Muscle layer of duodenum (tissue), 2 donors: ENCODE measurements at regions not wholly inside any gene's neighbourhood (a gene's known extent, or its start where the extent isn't known, plus 50 kb on each side); places are given as distances from the start of the nearest gene placed in this dataset.

Source experiments
- H3K27ac ChIP-seq: one replicate; pipeline ENCODE4 v1.7.0; 2013; ENCODE audit warnings: mild to moderate bottlenecking, low read length
- H3K27me3 ChIP-seq: one replicate; pipeline ENCODE4 v1.7.0; 2013; ENCODE audit warnings: low read depth, mild to moderate bottlenecking, control low read depth, low read length
- H3K36me3 ChIP-seq, 2 donors: one replicate each; pipeline ENCODE4 v1.7.0; 2013; ENCODE audit warnings: low read length in 2 of 2, control low read depth in 1 of 2, mild to moderate bottlenecking in 1 of 2; ENCODE audit not compliant: insufficient read depth in 2 of 2, control insufficient read depth in 1 of 2
- H3K4me1 ChIP-seq, 2 donors: one replicate each; pipeline ENCODE4 v1.7.0; 2013; ENCODE audit warnings: low read length in 2 of 2, mild to moderate bottlenecking in 2 of 2, control low read depth in 1 of 2, moderate library complexity in 1 of 2; ENCODE audit not compliant: insufficient read depth in 2 of 2, control insufficient read depth in 1 of 2
- H3K4me3 ChIP-seq, 2 donors: one replicate each; pipeline ENCODE4 v1.7.0; 2013; ENCODE audit warnings: low read length in 2 of 2, low read depth in 1 of 2, mild to moderate bottlenecking in 1 of 2
- H3K9me3 ChIP-seq, 2 donors: one replicate each; pipeline ENCODE4 v1.7.0; 2013; ENCODE audit warnings: low read length in 2 of 2, control low read depth in 1 of 2, mild to moderate bottlenecking in 1 of 2; ENCODE audit not compliant: control insufficient read depth in 1 of 2
- donor health status: healthy.

DNA sequence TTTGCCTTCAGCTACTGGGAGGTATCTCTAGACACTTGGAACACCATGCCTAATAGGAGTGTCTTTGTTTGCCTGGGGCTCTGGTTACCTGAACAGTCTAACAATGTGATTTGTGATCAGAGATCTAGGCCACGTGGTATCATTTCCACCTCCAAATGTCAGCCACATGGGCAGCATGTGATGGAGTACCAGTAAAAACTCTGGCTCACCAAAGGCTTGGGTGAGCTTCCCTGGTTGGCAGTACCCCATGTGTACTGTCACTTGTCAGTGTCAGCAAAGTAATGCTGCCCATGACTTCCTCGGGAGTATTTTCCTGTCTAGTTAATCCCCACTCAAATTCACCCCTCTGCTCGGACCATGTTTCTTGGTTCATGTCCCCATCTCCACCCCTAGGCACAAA lies 195.2 kb upstream of the LRFN2 start:
- no peak overlapping the region for H3K4me3 ChIP-seq
- H3K36me3 ChIP-seq, result no peaks in the 10 kb centered on the region
- no peaks in the 10 kb centered on the region for H3K4me1 ChIP-seq
- H3K27me3 ChIP-seq, result no peaks in the 10 kb centered on the region
- no peaks in the 10 kb centered on the region for H3K9me3 ChIP-seq
- H3K27ac ChIP-seq, result no peak overlapping the region

DNA sequence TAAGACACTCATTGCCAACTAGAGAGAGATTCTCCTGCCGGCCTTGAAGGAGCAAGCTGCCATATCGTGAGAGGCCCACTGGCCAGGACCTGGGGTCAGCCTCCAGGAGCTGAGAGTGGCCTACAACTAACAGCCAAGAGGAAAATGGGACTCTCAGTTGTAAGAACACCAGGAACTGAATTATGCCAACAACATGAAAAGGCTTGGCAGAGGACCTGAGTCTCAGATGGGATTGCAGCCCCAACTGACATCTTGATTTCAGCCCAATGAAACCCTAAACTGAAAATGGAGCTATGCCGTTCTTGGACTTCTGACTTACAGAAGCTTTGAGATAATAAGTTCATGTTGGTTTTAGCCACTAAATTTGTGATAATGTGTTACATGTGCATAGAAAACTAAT lies 193.5 kb upstream of the LRFN2 start:
- no peaks in the 10 kb centered on the region for H3K9me3 ChIP-seq
- H3K4me1 ChIP-seq, result no peaks in the 10 kb centered on the region
- no peak overlapping the region for H3K27ac ChIP-seq
- H3K36me3 ChIP-seq, result no peaks in the 10 kb centered on the region
- H3K4me3 ChIP-seq, result no peak overlapping the region
- no peaks in the 10 kb centered on the region for H3K27me3 ChIP-seq

DNA sequence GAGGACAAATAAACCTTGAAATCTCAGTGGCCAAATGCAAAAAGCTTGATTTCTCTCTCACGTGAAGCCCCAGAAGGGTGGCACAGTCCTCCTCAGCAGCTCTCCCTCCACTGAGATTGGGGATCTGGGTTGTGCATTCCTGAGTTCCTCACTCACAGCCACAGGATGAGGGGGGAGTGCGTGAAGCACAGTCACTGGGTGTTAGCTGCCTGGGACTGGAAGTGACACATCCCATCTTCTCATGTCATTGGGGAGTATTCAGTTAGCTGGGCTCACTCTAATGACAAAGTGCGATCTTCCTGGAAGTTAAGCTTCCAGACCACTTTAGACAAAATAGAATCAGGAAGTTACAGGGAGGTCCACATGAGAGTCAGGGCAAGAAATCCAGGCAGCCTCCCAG lies 192.2 kb upstream of the LRFN2 start:
- H3K36me3 ChIP-seq, result no peaks in the 10 kb centered on the region
- no peaks in the 10 kb centered on the region for H3K27me3 ChIP-seq
- no peak overlapping the region for H3K4me3 ChIP-seq
- H3K9me3 ChIP-seq, result no peaks in the 10 kb centered on the region
- no peaks in the 10 kb centered on the region for H3K4me1 ChIP-seq
- no peak overlapping the region for H3K27ac ChIP-seq

DNA sequence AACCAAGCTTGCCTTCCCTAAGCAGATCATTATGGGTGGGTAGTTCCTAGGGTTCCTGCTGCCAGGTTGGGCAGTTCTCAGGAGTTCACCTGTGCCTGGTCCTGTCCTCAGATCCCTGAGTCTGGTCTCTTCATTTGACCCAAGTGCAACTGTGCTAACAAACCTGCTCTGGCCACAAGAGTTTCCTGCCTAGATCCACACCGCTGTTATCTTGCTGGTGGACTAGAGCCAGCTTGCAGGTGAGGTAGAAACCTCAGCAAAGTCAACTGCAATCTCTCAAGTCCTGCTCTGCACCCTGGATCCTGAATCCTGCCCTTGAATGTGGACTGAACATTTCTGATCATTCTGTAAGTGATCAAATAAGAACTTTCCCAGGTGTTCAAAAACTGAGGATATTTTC lies 191.8 kb upstream of the LRFN2 start:
- Histone ChIP-seq H3K27ac (no peak overlapping the region), H3K27me3 (no peaks in the 10 kb centered on the region)

DNA sequence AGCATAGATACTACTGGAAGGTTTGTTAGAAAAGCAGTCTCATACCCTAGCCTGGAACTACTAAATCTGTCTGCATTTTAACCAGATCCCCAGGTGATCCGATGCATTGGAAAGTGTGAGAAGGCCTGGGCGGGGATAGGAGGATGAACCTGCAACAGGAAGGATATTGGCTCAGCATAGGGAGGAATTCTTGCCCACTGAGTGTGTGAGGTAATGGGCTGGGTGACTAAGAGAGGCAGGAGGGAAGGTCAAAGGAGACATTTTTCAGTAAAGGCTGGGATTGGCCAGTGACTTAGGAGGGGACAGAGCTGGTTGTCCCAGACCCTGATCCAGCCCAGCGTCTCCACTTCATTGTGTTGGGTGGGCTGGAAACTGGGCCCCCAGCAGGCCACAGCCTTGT lies 191.0 kb upstream of the LRFN2 start:
- Histone ChIP-seq H3K4me1 (no peaks in the 10 kb centered on the region), H3K4me3 (no peak overlapping the region), H3K27me3 (no peaks in the 10 kb centered on the region), H3K36me3 (no peaks in the 10 kb centered on the region), H3K27ac (no peak overlapping the region), H3K9me3 (no peaks in the 10 kb centered on the region)

More for the DNA sequence above, 191.8 kb upstream of the LRFN2 start:
- H3K36me3 ChIP-seq, result no peaks in the 10 kb centered on the region
- no peak overlapping the region for H3K4me3 ChIP-seq
- H3K9me3 ChIP-seq, result no peaks in the 10 kb centered on the region
- H3K4me1 ChIP-seq, result no peaks in the 10 kb centered on the region

GRCh38 chr6:40774932-40775331 lies 187.8 kb upstream of the LRFN2 start:
- no peak overlapping the region for H3K4me3 ChIP-seq
- H3K27me3 ChIP-seq, result no peaks in the 10 kb centered on the region
- no peaks in the 10 kb centered on the region for H3K36me3 ChIP-seq
- H3K4me1 ChIP-seq, result no peaks in the 10 kb centered on the region
- no peak overlapping the region for H3K27ac ChIP-seq
- H3K9me3 ChIP-seq, result no peaks in the 10 kb centered on the region

DNA sequence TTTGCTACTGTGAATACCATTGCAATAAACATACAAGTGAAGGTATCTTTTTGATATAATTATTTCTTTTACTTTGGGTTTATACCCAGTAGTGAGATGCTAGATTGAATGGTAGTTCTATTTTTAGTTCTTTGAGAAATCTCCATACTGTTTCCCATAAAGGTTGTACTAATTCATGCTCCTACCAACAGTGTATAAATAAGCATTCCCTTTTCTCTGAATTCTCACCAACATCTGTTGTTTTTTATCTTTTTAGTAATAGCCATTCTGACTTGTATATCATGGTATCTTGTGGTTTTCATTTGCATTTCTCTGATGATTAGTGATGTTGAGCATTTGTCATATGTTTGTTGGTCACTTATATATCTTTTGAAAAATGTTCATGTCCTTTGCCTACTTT lies 183.6 kb upstream of the LRFN2 start:
- Histone ChIP-seq H3K36me3 (no peaks in the 10 kb centered on the region), H3K4me3 (no peak overlapping the region), H3K27ac (no peak overlapping the region), H3K4me1 (no peaks in the 10 kb centered on the region), H3K9me3 (no peaks in the 10 kb centered on the region), H3K27me3 (no peaks in the 10 kb centered on the region)

DNA sequence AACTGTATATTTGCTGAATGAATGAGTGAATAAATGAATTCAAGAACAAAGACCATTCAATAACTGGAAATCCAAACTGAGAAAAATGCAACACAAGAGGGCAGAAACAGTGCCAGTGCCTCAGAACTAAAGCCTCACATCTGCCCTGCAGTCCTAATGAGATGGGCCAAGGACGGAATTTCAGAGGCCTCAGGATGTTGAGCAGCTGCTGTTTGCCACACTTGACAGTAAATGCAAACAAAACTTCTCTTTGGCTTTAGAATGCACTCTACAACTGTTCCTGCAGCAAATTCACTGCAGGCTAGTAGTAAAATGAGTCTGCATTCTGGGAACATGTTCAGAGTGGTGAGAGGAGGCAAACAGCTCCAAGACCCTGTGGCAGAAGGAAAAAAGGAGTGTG lies 177.6 kb upstream of the LRFN2 start:
- peaks cover 0 to 12% of the 10 kb centered on the region in 2 donors for H3K4me1 ChIP-seq
- no peak overlapping the region for H3K4me3 ChIP-seq
- no peaks in the 10 kb centered on the region for H3K9me3 ChIP-seq
- no peak overlapping the region for H3K27ac ChIP-seq
- no peaks in the 10 kb centered on the region for H3K36me3 ChIP-seq
- H3K27me3 ChIP-seq, result no peaks in the 10 kb centered on the region

GRCh38 chr6:40762981-40763380 lies 175.8 kb upstream of the LRFN2 start:
- Histone ChIP-seq H3K9me3 (no peaks in the 10 kb centered on the region), H3K4me1 (peaks cover 0 to 19% of the 10 kb centered on the region in 2 donors), H3K27me3 (no peaks in the 10 kb centered on the region), H3K27ac (no peak overlapping the region), H3K36me3 (no peaks in the 10 kb centered on the region), H3K4me3 (no peak overlapping the region)

DNA sequence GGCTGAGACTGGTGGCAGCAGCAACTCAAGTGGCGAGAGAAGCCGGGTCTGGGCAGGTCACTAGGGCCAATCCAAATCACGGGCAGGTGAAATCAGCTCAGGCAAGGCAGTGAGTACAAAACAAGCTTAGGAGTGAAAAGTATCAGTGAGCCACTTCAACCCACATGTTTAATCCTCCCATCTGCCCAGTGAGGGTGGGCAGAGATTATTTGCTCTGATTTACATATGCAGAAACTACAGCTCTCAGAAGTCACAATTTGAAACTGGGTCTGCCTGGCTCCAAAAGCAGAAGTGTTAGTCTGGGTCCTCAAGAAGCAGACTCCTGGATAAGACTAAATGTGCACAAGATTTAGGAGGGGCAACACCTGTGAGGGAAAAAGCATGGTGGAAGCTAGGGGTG lies 173.7 kb upstream of the LRFN2 start:
- H3K36me3 ChIP-seq, result no peaks in the 10 kb centered on the region
- H3K27ac ChIP-seq, result no peak overlapping the region
- H3K4me1 ChIP-seq, result peaks cover 0 to 19% of the 10 kb centered on the region in 2 donors
- no peak overlapping the region for H3K4me3 ChIP-seq
- no peaks in the 10 kb centered on the region for H3K27me3 ChIP-seq
- H3K9me3 ChIP-seq, result no peaks in the 10 kb centered on the region

DNA sequence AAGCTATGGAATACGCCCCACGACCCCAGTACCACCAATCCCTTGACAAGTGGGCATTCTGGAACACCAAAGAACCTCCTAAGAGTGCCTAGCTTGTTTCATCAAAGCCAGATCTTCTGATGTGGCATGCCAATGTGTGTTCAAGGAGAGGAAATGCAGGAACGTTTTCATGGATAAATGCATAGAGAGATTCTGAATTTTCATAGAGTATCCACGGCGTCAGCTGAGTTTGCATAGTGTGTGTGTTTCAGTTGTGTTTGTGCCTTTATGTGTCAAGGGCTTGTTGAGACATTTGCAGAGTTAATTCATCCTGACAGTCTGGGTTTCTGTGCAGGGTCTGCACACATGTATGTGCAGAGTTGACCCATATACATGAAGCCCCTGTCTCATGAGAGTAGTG lies 172.7 kb upstream of the LRFN2 start:
- Histone ChIP-seq H3K4me1 (peaks cover 0 to 19% of the 10 kb centered on the region in 2 donors), H3K9me3 (no peaks in the 10 kb centered on the region), H3K4me3 (no peak overlapping the region), H3K36me3 (no peaks in the 10 kb centered on the region), H3K27me3 (peaks cover 1% of the 10 kb centered on the region), H3K27ac (no peak overlapping the region)

GRCh38 chr6:40759264-40759663 lies 172.1 kb upstream of the LRFN2 start:
- no peak overlapping the region for H3K4me3 ChIP-seq
- H3K36me3 ChIP-seq, result no peaks in the 10 kb centered on the region
- no peak overlapping the region for H3K27ac ChIP-seq
- H3K4me1 ChIP-seq, result peaks cover 0 to 15% of the 10 kb centered on the region in 2 donors
- peaks cover 6% of the 10 kb centered on the region for H3K27me3 ChIP-seq
- H3K9me3 ChIP-seq, result no peaks in the 10 kb centered on the region
